ENCODE measurements at regions not wholly inside any gene's neighbourhood (a gene's known extent, or its start where the extent isn't known, plus 50 kb on each side); places are given as distances from the start of the nearest gene placed in this dataset.

DNA sequence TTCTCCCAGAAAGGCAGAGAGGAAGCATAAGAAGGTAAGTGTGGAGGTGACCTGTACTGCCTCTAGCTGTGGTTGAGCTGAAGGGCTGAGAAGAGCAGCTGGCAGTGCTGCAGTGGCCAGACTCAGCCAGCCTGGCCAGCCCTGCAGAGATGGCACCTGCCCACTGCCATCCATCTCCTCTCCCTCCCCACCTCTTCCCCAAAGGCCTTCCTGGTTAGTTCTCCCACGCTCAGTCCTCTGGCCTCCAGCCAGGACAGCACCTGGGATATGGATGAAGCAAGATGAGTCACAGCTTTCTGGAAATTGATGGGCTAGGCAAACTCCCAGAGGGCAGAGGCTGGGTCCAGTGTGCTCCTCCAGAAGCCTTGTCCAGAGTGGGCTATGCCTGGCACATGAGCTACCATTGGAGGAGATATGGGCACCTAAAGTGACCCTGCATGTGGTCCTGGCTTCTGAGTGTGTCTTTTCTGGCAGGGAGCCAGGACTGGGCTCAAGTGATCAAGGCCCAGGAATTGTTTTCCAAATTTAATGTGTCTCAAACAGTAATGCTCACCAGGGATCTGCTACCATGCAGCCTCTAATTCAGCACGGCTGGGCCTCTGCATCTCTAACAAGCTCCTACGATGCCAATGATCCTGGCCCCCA lies 81.0 kb upstream of the CACUL1 start:
- Histone ChIP-seq H3K9me3 (replicated peaks; ENCODE audit: insufficient read depth, low read length) (no peaks in the 10 kb centered on the region), H3K27ac (ENCODE audit: low read length) (no peak overlapping the region)
- DNase-seq = no peak

DNA sequence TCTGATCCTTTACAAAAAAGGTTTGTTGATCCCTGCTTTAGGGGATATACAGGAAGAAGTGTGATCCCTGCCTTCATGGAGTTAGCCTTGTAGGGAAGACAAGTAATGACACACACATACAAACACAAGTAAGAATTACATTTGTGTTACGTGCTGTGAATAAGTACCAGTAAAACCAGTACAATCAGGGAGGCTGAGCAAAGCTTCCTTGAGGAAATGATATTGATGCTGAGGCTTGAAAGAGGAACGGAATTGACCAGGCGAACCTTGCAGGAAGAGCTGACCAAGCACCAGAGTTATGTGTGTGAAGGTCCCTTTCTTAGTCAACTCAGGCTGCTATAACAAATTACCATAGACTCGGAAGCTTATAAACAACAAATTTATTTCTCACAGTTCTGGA lies 83.6 kb upstream of the CACUL1 start:
- Histone ChIP-seq H3K4me2 (ENCODE audit: low read depth, low read length) (no peak overlapping the region), H3K4me1 (ENCODE audit: low read length) (no peaks in the 10 kb centered on the region), H3K9me3 (replicated peaks; ENCODE audit: insufficient read depth, low read length) (no peaks in the 10 kb centered on the region), H2AFZ (ENCODE audit: low read length) (no peak overlapping the region), H3K27ac (ENCODE audit: low read length) (no peak overlapping the region), H3K79me2 (ENCODE audit: low read length) (no peaks in the 10 kb centered on the region), H3K4me3 (ENCODE audit: low read length) (no peak overlapping the region), H3K9ac (ENCODE audit: low read length) (no peak overlapping the region), H3K27me3 (replicated peaks; ENCODE audit: insufficient read depth, low read length) (no peaks in the 10 kb centered on the region), H4K20me1 (ENCODE audit: insufficient read depth, low read length) (no peaks in the 10 kb centered on the region), H3K36me3 (replicated peaks; ENCODE audit: insufficient read depth, low read length) (no peaks in the 10 kb centered on the region), H3K9me2 (replicated peaks; ENCODE audit: insufficient read depth, low read length) (no peaks in the 10 kb centered on the region), H3F3A (ENCODE audit: insufficient read depth, low read length) (no peaks in the 10 kb centered on the region)
- DNase-seq = no peak
- no peak for TF ChIP-seq EZH2phosphoT487 (IDR thresholded peaks at IDR 0.05; ENCODE audit: low read length)
- TF ChIP-seq, protein P1, sequence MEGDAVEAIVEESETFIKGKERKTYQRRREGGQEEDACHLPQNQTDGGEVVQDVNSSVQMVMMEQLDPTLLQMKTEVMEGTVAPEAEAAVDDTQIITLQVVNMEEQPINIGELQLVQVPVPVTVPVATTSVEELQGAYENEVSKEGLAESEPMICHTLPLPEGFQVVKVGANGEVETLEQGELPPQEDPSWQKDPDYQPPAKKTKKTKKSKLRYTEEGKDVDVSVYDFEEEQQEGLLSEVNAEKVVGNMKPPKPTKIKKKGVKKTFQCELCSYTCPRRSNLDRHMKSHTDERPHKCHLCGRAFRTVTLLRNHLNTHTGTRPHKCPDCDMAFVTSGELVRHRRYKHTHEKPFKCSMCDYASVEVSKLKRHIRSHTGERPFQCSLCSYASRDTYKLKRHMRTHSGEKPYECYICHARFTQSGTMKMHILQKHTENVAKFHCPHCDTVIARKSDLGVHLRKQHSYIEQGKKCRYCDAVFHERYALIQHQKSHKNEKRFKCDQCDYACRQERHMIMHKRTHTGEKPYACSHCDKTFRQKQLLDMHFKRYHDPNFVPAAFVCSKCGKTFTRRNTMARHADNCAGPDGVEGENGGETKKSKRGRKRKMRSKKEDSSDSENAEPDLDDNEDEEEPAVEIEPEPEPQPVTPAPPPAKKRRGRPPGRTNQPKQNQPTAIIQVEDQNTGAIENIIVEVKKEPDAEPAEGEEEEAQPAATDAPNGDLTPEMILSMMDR (IDR thresholded peaks at IDR 0.05; ENCODE audit: low read length) = no peak
- TF ChIP-seq EZH2 (optimal IDR thresholded peaks at IDR 0.05; ENCODE audit: low read depth, low read length) = no peak

More for the DNA sequence above, 81.0 kb upstream of the CACUL1 start:
- no peaks in the 10 kb centered on the region for H3K36me3 ChIP-seq (replicated peaks; ENCODE audit: insufficient read depth, low read length)
- no peaks in the 10 kb centered on the region for H3K4me1 ChIP-seq (ENCODE audit: low read length)
- no peaks in the 10 kb centered on the region for H3F3A ChIP-seq (ENCODE audit: insufficient read depth, low read length)
- H3K79me2 ChIP-seq (ENCODE audit: low read length) = no peaks in the 10 kb centered on the region
- H3K9ac ChIP-seq (ENCODE audit: low read length) = no peak overlapping the region
- H3K4me3 ChIP-seq (ENCODE audit: low read length) = no peak overlapping the region
- H3K4me2 ChIP-seq (ENCODE audit: low read depth, low read length) = no peak overlapping the region
- no peaks in the 10 kb centered on the region for H4K20me1 ChIP-seq (ENCODE audit: insufficient read depth, low read length)
- no peaks in the 10 kb centered on the region for H3K9me2 ChIP-seq (replicated peaks; ENCODE audit: insufficient read depth, low read length)
- no peak overlapping the region for H2AFZ ChIP-seq (ENCODE audit: low read length)
- no peaks in the 10 kb centered on the region for H3K27me3 ChIP-seq (replicated peaks; ENCODE audit: insufficient read depth, low read length)
- TF ChIP-seq EZH2 (optimal IDR thresholded peaks at IDR 0.05; ENCODE audit: low read depth, low read length) (no peak), EZH2phosphoT487 (IDR thresholded peaks at IDR 0.05; ENCODE audit: low read length) (no peak)
- TF ChIP-seq, protein P1 (IDR thresholded peaks at IDR 0.05; ENCODE audit: low read length) = no peak

DNA sequence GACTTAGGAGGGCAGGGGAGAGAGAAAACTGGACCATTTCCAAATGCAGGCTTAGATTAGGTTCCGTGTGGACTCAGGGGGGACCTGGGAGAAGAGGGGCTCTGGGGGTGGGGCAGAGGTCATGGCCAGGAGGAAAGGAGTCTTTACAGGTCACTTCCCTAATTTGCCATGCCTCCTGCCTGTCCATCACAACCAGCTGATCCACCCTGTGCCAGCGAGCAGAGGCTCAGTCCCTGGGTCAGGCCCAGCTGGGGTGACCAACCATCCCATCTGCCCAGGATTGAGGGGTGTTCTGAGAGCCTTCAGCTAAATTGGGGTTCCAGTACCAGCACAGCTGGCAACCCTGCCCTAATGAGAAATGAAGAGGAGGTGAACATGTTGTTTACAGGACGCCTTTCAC lies 84.6 kb upstream of the CACUL1 start:
- Histone ChIP-seq H3K4me2 (ENCODE audit: low read depth, low read length) (no peak overlapping the region), H3K36me3 (replicated peaks; ENCODE audit: insufficient read depth, low read length) (no peaks in the 10 kb centered on the region), H3K4me1 (ENCODE audit: low read length) (no peaks in the 10 kb centered on the region), H3K27ac (ENCODE audit: low read length) (no peak overlapping the region), H3K27me3 (replicated peaks; ENCODE audit: insufficient read depth, low read length) (no peaks in the 10 kb centered on the region), H3K9me3 (replicated peaks; ENCODE audit: insufficient read depth, low read length) (no peaks in the 10 kb centered on the region), H3K4me3 (ENCODE audit: low read length) (no peak overlapping the region), H2AFZ (ENCODE audit: low read length) (no peak overlapping the region), H3F3A (ENCODE audit: insufficient read depth, low read length) (no peaks in the 10 kb centered on the region), H4K20me1 (ENCODE audit: insufficient read depth, low read length) (no peaks in the 10 kb centered on the region), H3K9me2 (replicated peaks; ENCODE audit: insufficient read depth, low read length) (no peaks in the 10 kb centered on the region), H3K79me2 (ENCODE audit: low read length) (no peaks in the 10 kb centered on the region), H3K9ac (ENCODE audit: low read length) (no peak overlapping the region)
- no peak for TF ChIP-seq EZH2 (optimal IDR thresholded peaks at IDR 0.05; ENCODE audit: low read depth, low read length)
- no peak for TF ChIP-seq EZH2phosphoT487 (IDR thresholded peaks at IDR 0.05; ENCODE audit: low read length)
- TF ChIP-seq, protein P1 (IDR thresholded peaks at IDR 0.05; ENCODE audit: low read length) = no peak
- DNase-seq = no peak
